Thyroid gland (tissue), 4 donors: ENCODE measurements at regions not wholly inside any gene's neighbourhood (a gene's known extent, or its start where the extent isn't known, plus 50 kb on each side); places are given as distances from the start of the nearest gene placed in this dataset.

Experiments used
- DNase-seq, 2 donors: peaks; one replicate each; pipeline ENCODE4 v3.0.0-alpha.2; 2019
- H3K27ac ChIP-seq, 3 donors: fragments of 200-600 bp; sonication (generic); 1 replicate in 2 of 3; 2 replicates in 1 of 3; pipeline ENCODE4 v1.5.1; 2016 to 2019; ENCODE audit warnings: mild to moderate bottlenecking in 1 of 3, moderate library complexity in 1 of 3
- H3K27me3 ChIP-seq: fragments of 200-600 bp; sonication (generic); one replicate; pipeline ENCODE4 v1.5.1; 2019
- H3K36me3 ChIP-seq, 2 donors: fragments of 200-600 bp; sonication (generic); one replicate each; pipeline ENCODE4 v1.5.1; 2016 to 2019
- H3K4me1 ChIP-seq, 2 donors: fragments of 200-600 bp; sonication (generic); one replicate each; pipeline ENCODE4 v1.5.1; 2017 to 2019
- H3K4me3 ChIP-seq, 3 donors: fragments of 200-600 bp; sonication (generic); replicated peaks in 1 of 3; 1 replicate in 2 of 3; 2 replicates in 1 of 3; pipeline ENCODE4 v1.5.1; 2016; ENCODE audit warnings: mild to moderate bottlenecking in 1 of 3
- H3K9me3 ChIP-seq: fragments of 200-600 bp; sonication (generic); one replicate; pipeline ENCODE4 v1.5.1; 2017
- POLR2A ChIP-seq, 2 donors: fragments of 450-650 bp; IDR thresholded peaks; one replicate each; pipeline ENCODE4 v1.6.1; 2017; ENCODE audit warnings: antibody characterized with exemption in 2 of 2, mild to moderate bottlenecking in 2 of 2, moderate library complexity in 1 of 2
- WGBS, 2 donors: methylation state at CpG; one replicate each; pipeline ENCODE4 v1.1.5; 2017; 5-methylcytosine and 5-hydroxymethylcytosine counted together
- intact Hi-C: fragments of 100-400 bp; cut with DNase I; formaldehyde crosslinking; loops from one replicate; pipeline ENCODE4 v1.15.1; 2023
- TF ChIP-seq, protein P1 (sequence below), 6 experiments: fragments of 200-600 bp in 3 of 6; fragments of 450-650 bp in 3 of 6; sonication (generic) in 3 of 6; IDR thresholded peaks; one replicate each; pipeline ENCODE4 v1.5.1; 2016 to 2019; ENCODE audit warnings: antibody characterized with exemption in 6 of 6, mild to moderate bottlenecking in 2 of 6, inconsistent platforms in 1 of 6, moderate library complexity in 1 of 6

DNA sequence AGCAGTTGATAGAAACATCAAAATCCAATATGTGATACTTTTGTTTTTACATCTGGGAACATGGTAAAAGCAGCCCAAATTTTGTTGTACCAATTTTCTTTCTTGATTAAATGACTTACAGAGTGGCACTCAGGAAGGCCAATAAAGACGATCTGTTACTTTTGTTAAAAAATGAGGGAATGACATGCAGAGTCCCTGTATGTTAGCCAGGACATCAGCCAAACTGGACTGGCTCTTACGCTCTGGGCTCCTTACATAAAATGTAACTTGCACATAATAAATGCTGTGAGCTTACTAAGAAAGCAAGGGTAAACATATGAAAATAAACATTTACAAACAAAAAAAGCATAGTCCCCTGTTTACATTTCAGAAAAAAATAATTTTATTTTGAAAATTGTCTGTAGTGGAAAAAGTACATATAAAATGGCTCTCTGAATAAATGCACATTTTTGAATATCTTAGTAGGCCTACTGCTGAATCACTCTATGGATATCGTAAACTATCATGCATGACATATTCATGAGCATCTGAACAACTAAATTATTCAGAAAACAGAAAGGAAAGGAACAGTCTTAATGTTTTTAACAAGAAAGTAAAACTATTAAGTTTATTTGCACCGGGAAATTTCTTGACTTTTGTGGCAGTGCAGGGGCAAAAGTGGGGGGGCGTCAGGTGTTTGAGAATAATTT lies 534.5 kb downstream of the KCTD12 start:
- H3K4me1 ChIP-seq: no peaks in the 10 kb centered on the region
- no peak overlapping the region for H3K27ac ChIP-seq
- no peaks in the 10 kb centered on the region for H3K36me3 ChIP-seq
- 72 to 84% methylated on average over 5 of the region's 5 CpGs for WGBS, 2 donors
- intact Hi-C loops: no loop called here
- TF ChIP-seq, protein P1, sequence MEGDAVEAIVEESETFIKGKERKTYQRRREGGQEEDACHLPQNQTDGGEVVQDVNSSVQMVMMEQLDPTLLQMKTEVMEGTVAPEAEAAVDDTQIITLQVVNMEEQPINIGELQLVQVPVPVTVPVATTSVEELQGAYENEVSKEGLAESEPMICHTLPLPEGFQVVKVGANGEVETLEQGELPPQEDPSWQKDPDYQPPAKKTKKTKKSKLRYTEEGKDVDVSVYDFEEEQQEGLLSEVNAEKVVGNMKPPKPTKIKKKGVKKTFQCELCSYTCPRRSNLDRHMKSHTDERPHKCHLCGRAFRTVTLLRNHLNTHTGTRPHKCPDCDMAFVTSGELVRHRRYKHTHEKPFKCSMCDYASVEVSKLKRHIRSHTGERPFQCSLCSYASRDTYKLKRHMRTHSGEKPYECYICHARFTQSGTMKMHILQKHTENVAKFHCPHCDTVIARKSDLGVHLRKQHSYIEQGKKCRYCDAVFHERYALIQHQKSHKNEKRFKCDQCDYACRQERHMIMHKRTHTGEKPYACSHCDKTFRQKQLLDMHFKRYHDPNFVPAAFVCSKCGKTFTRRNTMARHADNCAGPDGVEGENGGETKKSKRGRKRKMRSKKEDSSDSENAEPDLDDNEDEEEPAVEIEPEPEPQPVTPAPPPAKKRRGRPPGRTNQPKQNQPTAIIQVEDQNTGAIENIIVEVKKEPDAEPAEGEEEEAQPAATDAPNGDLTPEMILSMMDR (IDR thresholded peaks at IDR 0.05): no peak
- no peak for TF ChIP-seq POLR2A (IDR thresholded peaks at IDR 0.05)
- H3K9me3 ChIP-seq: no peaks in the 10 kb centered on the region
- no peak overlapping the region for H3K4me3 ChIP-seq
- DNase-seq: no peak
- no peaks in the 10 kb centered on the region for H3K27me3 ChIP-seq

- intact Hi-C loops: no loop called here
- Histone ChIP-seq H3K36me3 (no peaks in the 10 kb centered on the region), H3K27ac (no peak overlapping the region), H3K4me3 (no peak overlapping the region), H3K27me3 (no peaks in the 10 kb centered on the region), H3K9me3 (no peaks in the 10 kb centered on the region), H3K4me1 (no peaks in the 10 kb centered on the region)
- no peak for TF ChIP-seq POLR2A (IDR thresholded peaks at IDR 0.05)
- TF ChIP-seq, protein P1 (IDR thresholded peaks at IDR 0.05): no peak
- WGBS, 2 donors: 95 to 96% methylated on average over 1 of the region's 1 CpG
- DNase-seq: no peak
Observed at GRCh38 chr13:76350399-76350798, 535.8 kb downstream of the KCTD12 start.

DNA sequence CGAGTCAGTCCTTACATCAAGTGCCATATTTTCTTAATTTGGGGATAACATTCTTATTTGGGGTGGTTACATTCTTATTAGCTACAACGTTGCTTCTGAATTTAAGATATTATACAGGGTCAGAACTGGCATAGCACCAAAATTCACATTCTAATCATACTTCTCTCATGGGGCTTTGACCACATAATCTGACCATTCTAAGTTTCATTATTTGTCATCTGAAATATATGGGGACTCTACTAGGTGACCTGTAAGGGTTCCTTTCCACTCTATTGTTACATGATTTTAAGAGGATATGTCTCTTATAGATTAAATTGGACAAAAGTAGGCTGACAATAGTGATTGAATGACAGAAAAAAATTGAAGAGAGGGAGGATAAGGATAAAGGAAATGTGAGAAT lies 536.5 kb downstream of the KCTD12 start:
- TF ChIP-seq, protein P1 (IDR thresholded peaks at IDR 0.05): no peak
- no peak for TF ChIP-seq POLR2A (IDR thresholded peaks at IDR 0.05)
- H3K36me3 ChIP-seq: no peaks in the 10 kb centered on the region
- no peak overlapping the region for H3K4me3 ChIP-seq
- intact Hi-C loops: no loop called here
- DNase-seq: no peak
- no peaks in the 10 kb centered on the region for H3K27me3 ChIP-seq
- WGBS, 2 donors: 77 to 85% methylated on average over 2 of the region's 2 CpGs
- no peak overlapping the region for H3K27ac ChIP-seq
- no peaks in the 10 kb centered on the region for H3K9me3 ChIP-seq
- no peaks in the 10 kb centered on the region for H3K4me1 ChIP-seq

DNA sequence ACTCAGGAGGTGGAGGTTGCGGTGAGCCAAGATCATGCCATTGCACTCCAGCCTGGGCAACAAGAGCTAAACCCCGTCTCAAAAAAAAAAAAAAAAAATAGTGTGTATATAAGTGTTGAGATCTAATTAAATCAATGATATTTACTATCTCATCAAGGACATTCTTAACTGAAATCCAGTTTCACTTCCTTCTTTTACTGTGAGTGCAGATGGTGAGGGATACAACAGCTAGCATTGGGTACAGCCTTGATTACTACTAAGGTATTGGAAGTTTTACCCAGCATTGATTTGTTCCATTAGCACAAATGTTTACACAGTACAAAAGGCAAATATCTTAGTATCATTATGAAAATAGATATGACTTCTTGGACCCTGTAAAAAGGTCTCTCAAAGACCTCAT lies 546.6 kb downstream of the KCTD12 start:
- no peaks in the 10 kb centered on the region for H3K27me3 ChIP-seq
- no peak overlapping the region for H3K4me3 ChIP-seq
- H3K9me3 ChIP-seq: no peaks in the 10 kb centered on the region
- no peaks in the 10 kb centered on the region for H3K4me1 ChIP-seq
- intact Hi-C loops: no loop called here
- no peaks in the 10 kb centered on the region for H3K36me3 ChIP-seq
- DNase-seq: no peak
- 71 to 93% methylated on average over 2 of the region's 2 CpGs for WGBS, 2 donors
- no peak overlapping the region for H3K27ac ChIP-seq
- no peak for TF ChIP-seq POLR2A (IDR thresholded peaks at IDR 0.05)
- TF ChIP-seq, protein P1 (IDR thresholded peaks at IDR 0.05): no peak

DNA sequence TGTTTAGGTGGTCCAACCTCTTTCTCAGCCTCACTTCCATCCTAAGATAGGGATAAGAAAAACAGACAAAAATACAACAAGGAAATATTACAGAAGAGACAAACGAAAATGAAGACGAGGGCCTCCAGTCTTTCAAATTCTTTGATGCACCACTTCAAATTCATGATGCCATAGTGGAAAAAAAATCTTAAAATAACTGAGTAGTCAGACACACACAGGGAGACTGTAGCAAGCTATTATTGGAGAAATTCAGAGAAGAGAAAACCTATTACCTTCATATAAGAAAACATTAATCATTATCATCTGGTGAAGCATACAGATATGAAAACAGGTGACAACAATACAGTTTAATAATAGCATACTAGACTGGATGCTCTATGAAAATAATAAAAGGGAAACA lies 548.2 kb downstream of the KCTD12 start:
- intact Hi-C loops: no loop called here
- Histone ChIP-seq H3K36me3 (no peaks in the 10 kb centered on the region), H3K27ac (no peak overlapping the region), H3K4me1 (no peaks in the 10 kb centered on the region), H3K4me3 (no peak overlapping the region), H3K27me3 (no peaks in the 10 kb centered on the region), H3K9me3 (no peaks in the 10 kb centered on the region)
- no peak for DNase-seq
- TF ChIP-seq, protein P1 (IDR thresholded peaks at IDR 0.05): no peak
- no peak for TF ChIP-seq POLR2A (IDR thresholded peaks at IDR 0.05)
- WGBS, 2 donors: 91% methylated on average over 2 of the region's 2 CpGs
